Keratinocyte (primary cell): ENCODE measurements at regions not wholly inside any gene's neighbourhood (a gene's known extent, or its start where the extent isn't known, plus 50 kb on each side); places are given as distances from the start of the nearest gene placed in this dataset.

Experiments
- DNase-seq: peaks from one replicate; pipeline ENCODE4 v3.0.0-alpha.2; 2011; ENCODE audit warnings: low read depth, missing footprints, low spot score
- FAIRE-seq: peaks from 2 replicates; lab custom pipeline; 2011; peaks lifted over from hg19 to GRCh38; lab: Jason Lieb, UNC
- H2AFZ ChIP-seq: 2 replicates; pipeline ENCODE4 v1.6.0; 2012; ENCODE audit warnings: low read length, control low read depth, inconsistent platforms; ENCODE audit not compliant: control insufficient read depth
- H3K27ac ChIP-seq: 2 replicates; pipeline ENCODE4 v1.5.1; 2011; ENCODE audit warnings: low read length; ENCODE audit not compliant: control insufficient read depth, insufficient read depth
- H3K27me3 ChIP-seq: 3 replicates; pipeline ENCODE4 v1.6.0; 2011; ENCODE audit warnings: low read length; ENCODE audit not compliant: control insufficient read depth, insufficient read depth; ENCODE audit errors: extremely low read depth
- H3K36me3 ChIP-seq, 2 experiments: 2 replicates in 1 of 2; 3 replicates in 1 of 2; pipeline ENCODE4 v1.5.1; 2011; ENCODE audit warnings: low read length in 2 of 2, mild to moderate bottlenecking in 1 of 2; ENCODE audit not compliant: control insufficient read depth in 2 of 2, insufficient read depth in 2 of 2; ENCODE audit errors: extremely low read depth in 1 of 2
- H3K4me1 ChIP-seq: 3 replicates; pipeline ENCODE4 v1.5.1; 2011; ENCODE audit warnings: low read length; ENCODE audit not compliant: control insufficient read depth, insufficient read depth; ENCODE audit errors: extremely low read depth
- H3K4me2 ChIP-seq: 3 replicates; pipeline ENCODE4 v1.6.0; 2011; ENCODE audit warnings: low read depth, low read length; ENCODE audit not compliant: control insufficient read depth, insufficient read depth; ENCODE audit errors: extremely low read depth
- H3K4me3 ChIP-seq, 3 experiments: fragments of 200-600 bp in 1 of 3; sonication (generic) in 1 of 3; 2 replicates in 2 of 3; 3 replicates in 1 of 3; pipeline ENCODE4 v1.5.1; 2011 to 2016; ENCODE audit warnings: low read length in 3 of 3, mild to moderate bottlenecking in 3 of 3, control low read depth in 2 of 3, inconsistent platforms in 1 of 3, low read depth in 1 of 3, mixed read lengths in 1 of 3, mixed run types in 1 of 3, moderate library complexity in 1 of 3; ENCODE audit not compliant: control insufficient read depth in 2 of 3, insufficient read depth in 2 of 3; ENCODE audit errors: extremely low read depth in 1 of 3
- H3K79me2 ChIP-seq: 2 replicates; pipeline ENCODE4 v1.6.0; 2012; ENCODE audit warnings: low read length; ENCODE audit not compliant: control insufficient read depth, insufficient read depth
- H3K9ac ChIP-seq: 3 replicates; pipeline ENCODE4 v1.6.0; 2011; ENCODE audit warnings: low read length; ENCODE audit not compliant: control insufficient read depth, insufficient read depth; ENCODE audit errors: extremely low read depth
- H3K9me1 ChIP-seq: 3 replicates; pipeline ENCODE4 v1.6.0; 2011; ENCODE audit warnings: low read length; ENCODE audit not compliant: control insufficient read depth, insufficient read depth; ENCODE audit errors: extremely low read depth
- H3K9me3 ChIP-seq: 2 replicates; pipeline ENCODE4 v1.5.1; 2012; ENCODE audit warnings: low read depth, low read length; ENCODE audit not compliant: control insufficient read depth
- H4K20me1 ChIP-seq: 3 replicates; pipeline ENCODE4 v1.6.0; 2011; ENCODE audit warnings: low read length; ENCODE audit not compliant: control insufficient read depth, insufficient read depth; ENCODE audit errors: extremely low read depth
- CTCF ChIP-seq, 3 experiments: IDR thresholded peaks in 1 of 3; conservative IDR thresholded peaks in 1 of 3; optimal IDR thresholded peaks in 1 of 3; 2 replicates in 2 of 3; 3 replicates in 1 of 3; pipeline versions ENCODE3 to v1.5.1; 2011; ENCODE audit warnings: low read length in 3 of 3, mild to moderate bottlenecking in 3 of 3, moderate library complexity in 2 of 3, control low read depth in 1 of 3, inconsistent platforms in 1 of 3; ENCODE audit not compliant: insufficient read depth in 2 of 3; ENCODE audit errors: extremely low read depth in 1 of 3
- EZH2 ChIP-seq: IDR thresholded peaks from one replicate; pipeline ENCODE4 v1.6.1; 2012; ENCODE audit warnings: inconsistent platforms, mild to moderate bottlenecking, low read length, moderate library complexity
- dilution Hi-C: fragments of 300-500 bp; cut with MboI; formaldehyde crosslinking; loops from one replicate; pipeline ENCODE4 v1.7.0; 2020; ENCODE audit warnings: low sequenced_read_pairs; ENCODE audit not compliant: extremely low pct_ligation_motif_present

DNA sequence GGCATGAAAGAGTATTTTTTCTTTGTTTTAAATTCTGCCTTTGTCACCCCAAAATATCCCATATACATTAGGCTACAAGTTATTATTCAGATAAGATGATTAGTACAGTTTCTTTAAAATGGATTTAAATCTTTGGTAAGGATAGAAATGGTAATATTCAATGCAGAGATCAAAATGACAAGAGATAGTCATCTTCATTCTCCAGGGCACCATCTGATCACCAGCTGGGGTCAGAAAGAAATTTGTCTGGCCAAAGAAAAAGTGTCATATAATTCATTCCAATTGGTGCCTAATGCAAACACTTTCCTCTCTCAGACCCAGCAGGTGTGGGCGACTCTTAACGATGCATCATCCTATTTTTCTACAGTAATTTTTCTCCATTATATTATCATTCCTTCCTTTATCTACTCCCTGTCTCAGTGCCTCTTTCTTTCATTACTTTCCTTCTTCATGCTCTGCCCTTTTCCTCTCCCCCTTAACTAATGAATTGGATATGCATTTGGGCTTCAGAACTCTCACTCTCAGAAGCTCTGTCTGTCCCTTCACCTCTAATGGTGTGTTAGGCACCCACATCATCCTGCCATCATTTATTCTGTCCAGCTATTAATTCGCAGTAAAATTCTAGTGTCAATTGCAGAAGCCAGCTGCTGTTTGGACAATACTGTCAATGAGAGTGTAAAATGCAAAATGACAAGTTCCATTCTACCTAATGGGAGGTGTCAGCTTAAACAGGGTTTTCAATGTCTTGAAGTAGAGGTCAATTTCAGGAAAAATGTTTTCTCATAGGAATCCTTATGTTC lies 570.5 kb downstream of the TDRD15 start:
- Histone ChIP-seq H4K20me1 (no peaks in the 10 kb centered on the region), H3K9ac (no peak overlapping the region), H3K4me1 (no peaks in the 10 kb centered on the region), H3K36me3 (no peaks in the 10 kb centered on the region), H3K27me3 (no peaks in the 10 kb centered on the region), H3K4me3 (no peak overlapping the region), H3K4me2 (no peak overlapping the region), H3K79me2 (no peaks in the 10 kb centered on the region), H2AFZ (no peak overlapping the region), H3K9me1 (no peaks in the 10 kb centered on the region), H3K9me3 (no peaks in the 10 kb centered on the region), H3K27ac (no peak overlapping the region)
- no peak for FAIRE-seq
- no peak for DNase-seq
- no peak for TF ChIP-seq CTCF (optimal IDR thresholded peaks at IDR 0.05 in 1 of 3, IDR thresholded peaks at IDR 0.05 in 1 of 3, conservative IDR thresholded peaks at IDR 0.05 in 1 of 3; ENCODE audit: extremely low read depth in 1 of 3, insufficient read depth in 2 of 3, low read length in 3 of 3)
- TF ChIP-seq EZH2, result no peak
- dilution Hi-C loops, result no loop called here

DNA sequence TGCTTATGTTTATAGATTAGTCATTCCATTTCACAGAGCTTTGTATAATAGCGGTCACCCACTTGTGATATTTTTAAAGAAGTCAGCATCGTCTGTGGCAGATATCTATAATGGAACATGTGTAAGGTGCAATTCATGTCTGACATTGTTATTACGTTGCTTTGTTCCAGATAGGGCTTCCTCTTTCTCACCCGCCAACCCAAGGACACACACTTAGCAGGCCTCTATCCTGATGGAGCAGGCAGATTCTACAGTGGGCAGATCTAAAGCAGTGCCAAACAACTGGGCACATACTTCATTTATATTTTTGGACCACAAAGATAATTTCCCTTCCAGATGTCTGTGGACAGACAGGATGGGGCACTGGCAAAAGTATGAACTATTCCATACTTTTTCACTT lies 573.1 kb downstream of the TDRD15 start:
- FAIRE-seq, result no peak

More for the DNA sequence above, 573.1 kb downstream of the TDRD15 start:
- Histone ChIP-seq H3K9me1 (no peaks in the 10 kb centered on the region), H3K4me3 (no peak overlapping the region), H3K9ac (no peak overlapping the region), H4K20me1 (no peaks in the 10 kb centered on the region), H3K27ac (no peak overlapping the region), H3K79me2 (no peaks in the 10 kb centered on the region), H3K9me3 (no peaks in the 10 kb centered on the region), H3K4me2 (no peak overlapping the region), H2AFZ (no peak overlapping the region), H3K27me3 (no peaks in the 10 kb centered on the region), H3K4me1 (no peaks in the 10 kb centered on the region), H3K36me3 (no peaks in the 10 kb centered on the region)
- DNase-seq, result no peak
- TF ChIP-seq EZH2, result no peak
- no peak for TF ChIP-seq CTCF (optimal IDR thresholded peaks at IDR 0.05 in 1 of 3, IDR thresholded peaks at IDR 0.05 in 1 of 3, conservative IDR thresholded peaks at IDR 0.05 in 1 of 3; ENCODE audit: extremely low read depth in 1 of 3, insufficient read depth in 2 of 3, low read length in 3 of 3)
- dilution Hi-C loops, result no loop called here
